ENCODE measurements at regions not wholly inside any gene's neighbourhood (a gene's known extent, or its start where the extent isn't known, plus 50 kb on each side); places are given as distances from the start of the nearest gene placed in this dataset.

GRCh38 chr16:61549327-61549726, 486.9 kb downstream of the CDH8 start:
- TF ChIP-seq CTCF (IDR thresholded peaks at IDR 0.05) (no peak), POLR2A (IDR thresholded peaks at IDR 0.05) (no peak), EP300 (IDR thresholded peaks at IDR 0.05) (no peak), POLR2AphosphoS5 (IDR thresholded peaks at IDR 0.05) (no peak)
